Skeletal muscle cell (primary cell): ENCODE measurements at regions not wholly inside any gene's neighbourhood (a gene's known extent, or its start where the extent isn't known, plus 50 kb on each side); places are given as distances from the start of the nearest gene placed in this dataset.

Experiments used
- DNase-seq: peaks from one replicate; pipeline ENCODE4 v3.0.0-alpha.2; 2010; ENCODE audit warnings: low read depth
- H3K4me3 ChIP-seq: 2 replicates; pipeline ENCODE4 v1.5.1; 2011; ENCODE audit warnings: low read depth, mild to moderate bottlenecking, control low read depth, low read length, moderate library complexity

DNA sequence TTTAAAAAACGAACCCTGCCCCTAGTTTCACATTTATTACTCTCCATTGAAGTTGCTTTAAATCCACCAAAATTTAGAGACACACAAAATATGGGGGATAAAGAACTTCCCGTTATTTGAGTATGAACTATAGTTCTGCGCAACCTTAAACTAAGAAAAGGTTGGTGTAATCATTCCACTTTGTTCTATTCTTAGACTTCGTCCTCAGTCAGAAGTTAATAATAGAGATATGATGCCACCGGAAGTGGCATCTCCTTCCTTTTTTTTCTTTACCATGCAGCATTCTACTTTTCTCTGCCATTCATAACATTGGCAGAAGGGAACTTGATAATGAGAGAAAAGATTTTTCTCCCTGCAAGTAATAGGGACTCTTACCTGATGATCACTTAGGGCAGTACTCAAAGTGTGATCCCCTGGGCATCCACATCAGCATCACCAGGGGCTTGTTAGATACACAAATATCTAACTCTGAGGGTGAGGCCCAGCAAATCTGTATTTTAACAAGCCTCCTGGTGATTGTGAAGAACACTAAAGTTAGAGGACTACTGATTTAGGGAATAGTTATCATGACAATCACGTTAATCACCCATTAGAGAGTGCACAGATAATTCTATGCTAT is 147.7 kb upstream of the DTNA start:
- DNase-seq: no peak
- H3K4me3 ChIP-seq: no peak overlapping the region

GRCh38 chr18:34567857-34568256 is 142.2 kb upstream of the DTNA start:
- no peak for DNase-seq
- no peak overlapping the region for H3K4me3 ChIP-seq

DNA sequence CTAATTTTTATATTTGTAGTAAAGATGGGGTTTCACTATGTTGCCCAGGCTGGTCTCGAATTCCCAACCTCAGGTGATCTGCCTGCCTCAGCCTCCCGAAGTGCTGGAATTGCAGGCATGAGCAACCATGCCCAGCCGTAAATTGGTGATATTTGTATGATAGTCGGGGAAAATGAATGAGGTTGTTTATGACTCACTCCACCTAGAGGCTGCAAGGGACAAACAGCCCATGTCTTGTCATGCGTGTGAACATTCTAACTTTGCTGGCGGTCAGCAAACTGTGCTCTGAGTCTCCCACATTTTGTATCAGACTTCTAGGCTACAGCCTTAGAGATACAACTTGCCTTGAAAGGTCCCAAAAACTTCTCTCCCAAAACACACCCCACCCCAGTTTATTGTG is 133.5 kb upstream of the DTNA start:
- H3K4me3 ChIP-seq: no peak overlapping the region
- no peak for DNase-seq

- no peak for DNase-seq
- H3K4me3 ChIP-seq: no peak overlapping the region
These were observed 126.2 kb upstream of the DTNA start for GRCh38 chr18:34583895-34584294.

GRCh38 chr18:34590503-34590902 is 119.6 kb upstream of the DTNA start:
- H3K4me3 ChIP-seq: no peak overlapping the region
- no peak for DNase-seq

DNA sequence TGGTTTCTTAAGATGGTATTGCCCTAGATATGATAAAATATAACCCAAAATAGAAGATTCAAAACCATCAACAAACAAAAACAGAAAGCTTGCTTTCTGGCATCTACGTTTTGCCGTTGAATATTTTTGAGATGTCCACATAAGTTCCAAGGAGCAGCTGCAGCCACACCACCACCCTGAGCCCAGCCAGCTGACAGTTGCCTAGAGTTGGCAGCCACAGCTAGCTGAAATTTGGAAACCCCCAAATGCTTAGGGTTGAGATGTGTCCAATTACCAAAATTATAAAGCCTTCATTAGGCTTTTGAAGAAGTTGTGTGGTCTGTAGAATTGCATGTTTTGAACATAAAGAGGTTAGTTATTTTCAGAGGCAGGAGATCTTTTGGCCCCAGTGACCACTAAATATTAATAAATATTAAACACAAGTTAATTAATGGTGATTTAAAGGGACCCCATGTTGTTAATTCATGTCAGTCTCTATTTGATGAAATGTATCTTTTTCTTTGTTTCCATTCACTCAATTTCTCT is 118.1 kb upstream of the DTNA start:
- no peak overlapping the region for H3K4me3 ChIP-seq
- DNase-seq: no peak

GRCh38 chr18:34592481-34592880 is 117.6 kb upstream of the DTNA start:
- H3K4me3 ChIP-seq: peak overlapping the region; percentile 52
- no peak for DNase-seq

DNA sequence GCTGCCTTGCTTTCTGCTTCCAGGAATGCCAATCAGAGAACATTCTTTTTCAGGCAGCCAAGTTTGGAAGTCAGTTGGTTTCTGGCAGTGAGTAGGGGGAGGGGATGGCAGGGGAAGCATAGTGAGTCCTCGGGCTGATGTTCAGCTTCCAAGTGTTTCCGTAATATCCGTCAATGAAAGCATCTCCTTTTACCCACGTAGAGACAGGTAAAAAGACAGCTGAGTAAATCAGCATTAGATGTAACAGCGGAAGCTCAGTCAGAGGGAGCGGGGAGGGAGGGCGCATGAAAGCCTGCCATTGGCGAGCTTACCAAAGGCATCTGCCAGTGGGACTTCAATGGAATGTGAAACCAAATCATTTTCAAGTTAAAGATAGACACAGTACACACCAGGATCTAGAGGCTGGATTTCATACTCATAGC is 117.1 kb upstream of the DTNA start:
- peak; percentile 47 for DNase-seq
- H3K4me3 ChIP-seq: peak overlapping the region; percentile 52

DNA sequence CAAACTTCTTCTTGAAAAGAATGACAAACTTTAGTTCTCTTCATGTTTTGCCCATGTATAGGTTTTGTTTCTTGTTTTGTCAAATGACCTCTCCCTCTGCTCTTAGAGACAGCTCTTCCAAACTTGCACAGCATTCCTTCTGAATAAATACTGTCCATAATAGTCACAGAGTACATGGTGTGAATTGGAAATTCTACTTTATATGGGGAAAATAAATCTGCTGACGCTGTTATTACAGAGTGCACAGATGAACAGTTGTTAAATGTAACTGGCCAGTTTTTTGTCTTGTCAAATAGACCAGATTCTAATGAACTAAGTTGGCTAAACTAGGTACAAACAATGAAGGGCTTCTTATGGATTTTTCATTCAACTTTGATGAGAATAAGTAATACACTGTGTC is 115.8 kb upstream of the DTNA start:
- H3K4me3 ChIP-seq: no peak overlapping the region
- DNase-seq: no peak

- DNase-seq: no peak
- H3K4me3 ChIP-seq: no peak overlapping the region
These were observed 114.4 kb upstream of the DTNA start for GRCh38 chr18:34595690-34596089.

DNA sequence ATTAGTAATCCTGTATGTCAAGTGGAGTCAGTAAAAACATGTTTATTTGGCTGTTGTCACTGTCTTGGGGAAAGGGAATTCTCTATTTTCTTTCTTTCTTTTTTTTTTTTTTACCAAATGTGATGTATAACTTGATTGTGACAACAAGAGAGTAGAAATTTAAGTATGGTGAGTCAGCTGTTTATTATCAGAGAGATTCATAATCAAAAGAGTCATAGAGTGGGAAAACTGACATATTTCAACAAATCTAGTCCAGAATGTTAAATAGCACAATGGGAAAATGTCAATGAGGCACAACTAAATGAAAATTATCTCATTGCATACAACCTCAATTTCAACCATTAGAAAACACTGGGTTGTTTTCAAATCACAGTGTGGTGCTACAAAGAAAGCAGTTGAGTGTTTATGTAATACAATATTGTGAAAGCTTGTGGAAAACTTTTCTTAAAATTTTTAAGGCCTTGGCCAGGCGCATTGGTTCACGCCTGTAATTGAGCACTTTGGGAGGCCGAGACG is 111.9 kb upstream of the DTNA start:
- DNase-seq: no peak
- no peak overlapping the region for H3K4me3 ChIP-seq

- DNase-seq: no peak
- H3K4me3 ChIP-seq: no peak overlapping the region
These were observed 109.9 kb upstream of the DTNA start for GRCh38 chr18:34600158-34600557.

DNA sequence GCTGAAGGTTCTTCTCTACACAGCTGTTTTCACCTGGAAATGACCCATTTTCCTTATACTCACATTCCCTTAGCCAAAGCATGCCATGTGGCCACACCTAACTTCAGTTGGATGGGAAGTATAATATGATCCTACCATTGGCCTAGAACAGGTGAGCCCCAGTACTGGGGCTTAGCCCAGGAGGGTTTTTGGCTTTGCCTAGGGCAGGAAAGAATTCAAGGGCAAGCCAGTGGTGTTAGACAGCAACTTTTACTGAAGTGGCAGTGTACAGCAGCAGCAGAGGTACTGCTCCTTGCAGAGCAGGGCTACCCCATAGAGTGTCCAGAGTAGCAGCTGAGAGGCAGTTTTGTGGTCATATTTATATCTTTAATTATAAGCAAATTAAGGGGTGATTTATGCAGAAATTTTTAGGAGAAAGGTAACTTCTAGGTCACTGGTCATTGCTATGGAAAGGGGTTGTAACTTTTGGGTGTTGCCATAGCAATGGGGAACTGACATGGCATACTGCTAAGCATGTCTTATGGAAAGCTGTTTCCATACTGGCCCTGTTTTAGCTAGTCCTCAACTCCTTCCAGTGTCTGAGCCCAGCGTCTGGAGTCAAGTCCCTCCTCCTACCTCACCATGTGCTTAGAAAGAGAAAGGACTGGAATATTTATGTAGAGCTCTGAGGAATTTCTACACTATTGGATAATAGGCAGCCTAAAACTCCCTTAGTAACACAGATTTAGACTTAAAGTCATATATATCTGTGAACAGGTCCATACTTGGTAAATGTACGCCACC is 109.0 kb upstream of the DTNA start:
- no peak for DNase-seq
- no peak overlapping the region for H3K4me3 ChIP-seq

DNA sequence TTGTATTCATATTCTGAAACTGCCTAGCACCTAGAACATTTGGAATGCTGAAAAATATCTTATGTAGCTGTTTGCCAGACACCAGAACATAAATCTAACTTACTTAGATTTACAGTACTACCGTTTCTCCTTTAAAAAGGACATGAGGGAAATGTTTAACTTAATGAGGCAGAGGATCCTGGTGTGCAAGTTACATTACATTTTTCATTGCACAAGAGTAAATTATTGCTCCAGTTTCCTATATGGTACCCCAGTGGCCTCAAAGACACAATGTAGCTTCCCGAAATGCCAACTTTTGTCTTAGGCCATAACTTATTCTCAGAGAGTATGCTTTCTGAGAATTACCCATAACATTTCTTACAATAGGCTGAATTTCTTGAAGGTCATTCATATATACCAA is 105.5 kb upstream of the DTNA start:
- no peak for DNase-seq
- no peak overlapping the region for H3K4me3 ChIP-seq

DNA sequence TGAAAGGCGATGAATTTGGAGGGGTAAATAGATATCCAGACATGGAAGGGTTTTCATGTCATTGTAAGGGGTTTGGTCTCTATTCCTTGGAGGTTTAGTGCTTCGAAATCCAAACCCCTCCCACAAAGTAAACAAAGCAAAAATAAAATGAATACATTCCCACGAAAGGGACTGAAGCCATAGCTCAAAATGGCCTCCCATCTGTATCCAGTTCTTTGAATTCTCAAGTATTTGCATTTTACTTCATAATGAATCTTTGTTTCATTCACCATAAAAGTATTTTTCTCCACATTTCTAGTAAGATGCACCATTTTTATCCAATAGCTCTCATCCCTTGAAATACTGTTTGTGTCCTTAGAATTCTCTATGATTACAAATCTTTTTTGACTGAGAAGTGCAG is 103.2 kb upstream of the DTNA start:
- no peak overlapping the region for H3K4me3 ChIP-seq
- no peak for DNase-seq

- no peak for DNase-seq
These were observed 102.0 kb upstream of the DTNA start for GRCh38 chr18:34608064-34608463.

DNA sequence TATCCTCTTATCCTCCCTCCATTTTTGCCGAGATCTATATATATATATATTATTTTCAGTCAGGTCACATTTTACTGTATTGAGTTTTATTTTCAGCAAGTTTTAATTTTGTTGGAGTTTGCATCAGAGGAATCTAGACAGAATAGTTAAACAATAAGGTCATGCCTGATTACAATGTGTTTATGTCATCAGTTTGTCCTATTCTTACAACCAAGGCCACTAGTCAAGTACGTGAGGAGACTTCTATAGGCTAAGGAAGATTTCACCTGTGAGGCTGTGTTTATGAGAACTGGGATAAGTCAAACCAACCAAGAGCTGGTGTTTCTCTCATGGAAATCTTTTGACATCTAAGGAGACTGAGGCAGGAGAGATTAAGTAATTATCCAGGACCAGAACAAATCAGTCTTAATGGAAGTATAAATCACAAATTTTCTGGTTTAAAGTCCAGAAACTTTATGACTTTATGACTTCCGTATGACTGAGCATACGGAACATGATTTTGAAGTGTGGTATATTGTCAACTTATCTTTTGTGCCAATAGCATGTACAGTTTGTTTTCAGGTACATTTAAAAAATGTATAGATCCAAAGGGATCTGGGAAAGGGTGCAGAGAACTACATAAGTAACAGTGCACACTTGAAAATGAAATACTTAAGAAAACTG is 100.0 kb upstream of the DTNA start:
- H3K4me3 ChIP-seq: no peak overlapping the region
- DNase-seq: no peak

More at GRCh38 chr18:34608064-34608463, 102.0 kb upstream of the DTNA start:
- H3K4me3 ChIP-seq: no peak overlapping the region

DNA sequence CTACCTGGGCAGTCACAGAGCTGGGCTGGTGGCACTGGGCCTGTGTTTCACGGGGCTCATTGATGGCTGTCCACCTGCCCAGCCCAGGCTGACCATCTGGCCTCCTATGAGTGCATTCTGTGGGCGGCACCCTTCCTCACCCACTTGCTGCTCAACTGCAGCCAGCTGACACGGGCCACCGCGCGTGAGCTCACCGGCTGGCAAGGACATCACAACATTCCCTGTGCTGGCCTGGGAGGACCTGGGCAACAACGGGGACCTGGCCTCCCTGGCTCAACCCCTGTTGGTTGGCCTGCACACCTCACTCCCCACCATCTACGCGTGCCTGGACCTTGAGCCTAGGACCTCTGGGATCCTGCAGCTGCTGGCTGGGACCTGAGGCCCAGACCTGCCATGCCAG is 98.2 kb upstream of the DTNA start:
- DNase-seq: no peak
- no peak overlapping the region for H3K4me3 ChIP-seq

DNA sequence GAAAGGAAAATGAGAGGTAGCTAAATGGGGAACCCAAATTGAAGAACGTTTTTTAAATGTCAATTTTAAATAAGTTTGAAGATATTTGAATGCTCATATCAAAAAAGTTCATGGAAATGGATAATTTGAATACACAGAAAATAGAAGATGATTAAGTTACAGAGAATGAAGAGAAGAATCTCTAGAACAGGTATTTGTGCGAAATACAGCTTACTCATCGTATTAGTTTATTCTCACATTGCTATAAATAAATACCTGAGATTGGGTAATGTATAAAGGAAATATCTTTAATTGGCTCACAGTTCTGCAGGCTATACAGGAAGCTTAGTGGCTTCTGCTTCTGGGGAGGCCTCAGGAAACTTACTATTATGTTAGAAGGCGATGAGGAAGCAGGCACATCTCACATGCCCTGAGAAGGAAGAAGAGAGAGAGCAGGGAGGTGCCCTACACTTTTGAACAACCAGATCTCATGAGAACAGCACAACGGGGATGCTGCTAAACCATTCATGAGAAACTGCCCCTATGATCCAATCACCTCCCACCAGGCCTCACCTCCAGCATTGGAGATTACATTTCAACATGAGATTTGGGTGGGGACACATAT is 89.7 kb upstream of the DTNA start:
- H3K4me3 ChIP-seq: no peak overlapping the region

GRCh38 chr18:34623557-34623956 is 86.5 kb upstream of the DTNA start:
- DNase-seq: no peak
- H3K4me3 ChIP-seq: no peak overlapping the region

More for the DNA sequence above, 89.7 kb upstream of the DTNA start:
- no peak for DNase-seq
